PC-3 (cell line): ENCODE measurements at regions not wholly inside any gene's neighbourhood (a gene's known extent, or its start where the extent isn't known, plus 50 kb on each side); places are given as distances from the start of the nearest gene placed in this dataset.

ENCODE experiments used
- ATAC-seq: fragments of 200-7000 bp; cut with Tn5 transposase; 2 replicates; pipeline ENCODE4 v1.9.1; 2020; ENCODE audit warnings: mild to moderate bottlenecking, moderate library complexity
- BruUV-seq: library from RNA; stranded (reverse); fragments of 400-500 nt; replicated peaks from 2 replicates; lab custom pipeline; 2021; lab: Mats Ljungman, UMichigan
- CTCF ChIA-PET: fragments of 300-600 bp; sonication (Branson Sonifier 250); formaldehyde crosslinking; loops from one replicate; lab custom pipeline; 2022; ENCODE audit warnings: antibody characterized with exemption; lab: Charles Lee
- POLR2A ChIA-PET: fragments of 300-600 bp; sonication (Branson Sonifier 250); formaldehyde crosslinking; loops from one replicate; lab custom pipeline; 2022; ENCODE audit warnings: antibody characterized with exemption; ENCODE audit not compliant: unreplicated experiment; lab: Charles Lee
- DNase-seq: peaks from one replicate; pipeline ENCODE4 v3.0.0-alpha.2; 2015
- H2AFZ ChIP-seq: fragments of 300-600 bp; sonication (generic); 2 replicates; pipeline ENCODE4 v1.6.0; 2016; ENCODE audit warnings: antibody characterized with exemption, low read length
- H3F3A ChIP-seq: fragments of 300-600 bp; sonication (generic); one replicate; pipeline ENCODE4 v1.6.0; 2017; ENCODE audit warnings: antibody characterized with exemption, low read length, control low read depth, mild to moderate bottlenecking; ENCODE audit not compliant: unreplicated experiment
- H3K27ac ChIP-seq: fragments of 300-600 bp; sonication (generic); 2 replicates; pipeline ENCODE4 v1.5.1; 2016; ENCODE audit warnings: mild to moderate bottlenecking, low read length
- H3K27me3 ChIP-seq: fragments of 300-600 bp; sonication (generic); 2 replicates; pipeline ENCODE4 v1.6.1; 2016; ENCODE audit warnings: low read length, mixed read lengths
- H3K36me3 ChIP-seq: fragments of 300-600 bp; sonication (generic); 2 replicates; pipeline ENCODE4 v1.6.1; 2016; ENCODE audit warnings: low read depth, mixed run types, low read length, mixed read lengths
- H3K4me1 ChIP-seq: fragments of 300-600 bp; sonication (generic); 2 replicates; pipeline ENCODE4 v1.5.1; 2016; ENCODE audit warnings: low read length; ENCODE audit not compliant: insufficient read depth
- H3K4me2 ChIP-seq: fragments of 300-600 bp; sonication (generic); 2 replicates; pipeline ENCODE4 v1.6.0; 2016; ENCODE audit warnings: low read length
- H3K4me3 ChIP-seq: fragments of 300-600 bp; sonication (generic); 2 replicates; pipeline ENCODE4 v1.5.1; 2016; ENCODE audit warnings: mild to moderate bottlenecking, low read length, mixed read lengths
- H3K79me2 ChIP-seq: fragments of 300-600 bp; sonication (generic); 2 replicates; pipeline ENCODE4 v1.6.1; 2017; ENCODE audit warnings: low read length, mixed read lengths
- H3K9ac ChIP-seq: fragments of 300-600 bp; sonication (generic); 2 replicates; pipeline ENCODE4 v1.6.0; 2016; ENCODE audit warnings: mild to moderate bottlenecking, low read length
- H3K9me2 ChIP-seq: fragments of 300-600 bp; sonication (generic); replicated peaks from 2 replicates; pipeline ENCODE4 v1.6.1; 2016; ENCODE audit warnings: mixed run types, low read length, mixed read lengths
- H3K9me3 ChIP-seq: fragments of 300-600 bp; sonication (generic); 2 replicates; pipeline ENCODE4 v1.6.1; 2016; ENCODE audit warnings: low read length, mixed read lengths
- H4K20me1 ChIP-seq: fragments of 300-600 bp; sonication (generic); 2 replicates; pipeline ENCODE4 v1.6.1; 2016; ENCODE audit warnings: low read length, mixed read lengths
- CTCF ChIP-seq: fragments of 300-600 bp; sonication (generic); conservative IDR thresholded peaks from 2 replicates; pipeline ENCODE4 v1.5.1; 2017; ENCODE audit warnings: antibody characterized with exemption, low read depth, mild to moderate bottlenecking, low read length
- EZH2 ChIP-seq: fragments of 300-600 bp; sonication (generic); IDR thresholded peaks from one replicate; pipeline ENCODE4 v1.6.1; 2017; ENCODE audit warnings: antibody characterized with exemption, mild to moderate bottlenecking, low read length; ENCODE audit not compliant: unreplicated experiment
- EZH2phosphoT487 ChIP-seq: fragments of 300-600 bp; sonication (generic); IDR thresholded peaks from 2 replicates; pipeline ENCODE4 v1.6.1; 2018; ENCODE audit warnings: mild to moderate bottlenecking, antibody characterized with exemption, low read length, borderline replicate concordance
- intact Hi-C: fragments of 100-400 bp; cut with micrococcal nuclease; formaldehyde crosslinking; loops from 2 replicates; pipeline ENCODE4 v1.9.0; 2023

- BruUV-seq = no TSS peak
- no peak overlapping the region for H3K4me3 ChIP-seq
- no peaks in the 10 kb centered on the region for H3K27me3 ChIP-seq
- no peaks in the 10 kb centered on the region for H3K4me1 ChIP-seq
- no peaks in the 10 kb centered on the region for H3K36me3 ChIP-seq
- H3K9ac ChIP-seq = no peak overlapping the region
- H3K9me3 ChIP-seq = no peaks in the 10 kb centered on the region
- H3K79me2 ChIP-seq = no peaks in the 10 kb centered on the region
- no peak for ATAC-seq
- no peaks in the 10 kb centered on the region for H3F3A ChIP-seq
- TF ChIP-seq EZH2 = no peak
- no peak for TF ChIP-seq CTCF
- no peak for TF ChIP-seq EZH2phosphoT487
- H2AFZ ChIP-seq = no peak overlapping the region
- H3K9me2 ChIP-seq = no peaks in the 10 kb centered on the region
- POLR2A ChIA-PET = interaction anchor here (0.6 kb wide), 1 partner anchor 15 kb away, joined by 5 read pairs; no protein-coding TSS in a partner anchor
- CTCF ChIA-PET = no interaction called here
- H4K20me1 ChIP-seq = no peaks in the 10 kb centered on the region
- H3K27ac ChIP-seq = no peak overlapping the region
- H3K4me2 ChIP-seq = no peak overlapping the region
- intact Hi-C loops = no loop called here
- DNase-seq = no peak
These were observed 655.5 kb upstream of the LRRC4C start for GRCh38 chr11:42114927-42115326.

GRCh38 chr11:42138454-42138853 lies 679.0 kb upstream of the LRRC4C start:
- Histone ChIP-seq H3K4me2 (no peak overlapping the region), H4K20me1 (no peaks in the 10 kb centered on the region), H3K4me3 (no peak overlapping the region), H3K4me1 (peaks cover 10% of the 10 kb centered on the region), H3K79me2 (no peaks in the 10 kb centered on the region), H2AFZ (no peak overlapping the region), H3K9me3 (no peaks in the 10 kb centered on the region; the same call in 1 of the 2 replicates), H3K27ac (no peak overlapping the region), H3K9ac (no peak overlapping the region), H3K9me2 (no peaks in the 10 kb centered on the region), H3K36me3 (no peaks in the 10 kb centered on the region), H3F3A (no peaks in the 10 kb centered on the region), H3K27me3 (no peaks in the 10 kb centered on the region)
- DNase-seq (no peak), ATAC-seq (no peak)
- CTCF ChIA-PET = no interaction called here
- TF ChIP-seq EZH2phosphoT487 = no peak
- TF ChIP-seq EZH2 = no peak
- TF ChIP-seq CTCF = no peak
- POLR2A ChIA-PET = no interaction called here
- no TSS peak for BruUV-seq
- intact Hi-C loops = no loop called here

- CTCF ChIA-PET = no interaction called here
- no peaks in the 10 kb centered on the region for H4K20me1 ChIP-seq
These were observed 685.9 kb upstream of the LRRC4C start for GRCh38 chr11:42145311-42145710.

More at GRCh38 chr11:42145311-42145710, 685.9 kb upstream of the LRRC4C start:
- Histone ChIP-seq H3K27ac (no peak overlapping the region), H3K9me3 (peaks cover 6% of the 10 kb centered on the region; the same call in 1 of the 2 replicates), H3K9me2 (no peaks in the 10 kb centered on the region), H3K4me3 (no peak overlapping the region), H3K27me3 (no peaks in the 10 kb centered on the region), H3K79me2 (no peaks in the 10 kb centered on the region), H3K9ac (no peak overlapping the region), H3K4me1 (peaks cover 10% of the 10 kb centered on the region), H3F3A (no peaks in the 10 kb centered on the region), H3K36me3 (no peaks in the 10 kb centered on the region), H3K4me2 (no peak overlapping the region), H2AFZ (no peak overlapping the region)
- TF ChIP-seq CTCF (no peak), EZH2phosphoT487 (no peak), EZH2 (no peak)
- no TSS peak for BruUV-seq
- DNase-seq (no peak), ATAC-seq (no peak)
- POLR2A ChIA-PET = no interaction called here
- intact Hi-C loops = no loop called here
